A549 (cell line): ENCODE measurements at regions not wholly inside any gene's neighbourhood (a gene's known extent, or its start where the extent isn't known, plus 50 kb on each side); places are given as distances from the start of the nearest gene placed in this dataset.

Experiments used
- ATAC-seq, 2 experiments: fragments of 200-7000 bp in 1 of 2; fragments of >200 bp in 1 of 2; cut with Nextera tagmentation in 1 of 2; cut with Tn5 transposase in 1 of 2; 3 replicates each; pipeline versions ENCODE4 v1.8.0 to v1.9.1; 2018 to 2020; ENCODE audit warnings: mild to moderate bottlenecking in 1 of 2, moderate library complexity in 1 of 2
- CTCF ChIA-PET: fragments of 300-600 bp; sonication (Branson Sonifier 250); formaldehyde crosslinking; extraction: SDS; loops from one replicate; lab custom pipeline; 2021; ENCODE audit warnings: antibody characterized with exemption, inconsistent platforms; lab: Yijun Ruan, JAX
- POLR2A ChIA-PET: fragments of 350-600 bp; formaldehyde crosslinking; extraction: SDS; loops from one replicate; lab custom pipeline; 2021; ENCODE audit warnings: antibody characterized with exemption, inconsistent platforms; lab: Yijun Ruan, JAX
- DNase-seq, 2 experiments: peaks; one replicate each; pipeline versions ENCODE4 v3.0.0 to v3.0.0-alpha.2; 2011 to 2016; ENCODE audit warnings: low read depth in 1 of 2, low spot score in 1 of 2
- FAIRE-seq: peaks from 2 replicates; lab custom pipeline; 2011; peaks lifted over from hg19 to GRCh38; lab: Jason Lieb, UNC
- H3K27ac ChIP-seq, 2 experiments: fragments of >200 bp; sonication (Bioruptor Twin); formaldehyde crosslinking; 3 replicates each; pipeline ENCODE4 v1.5.1; 2016 to 2017
- H3K4me1 ChIP-seq: fragments of >200 bp; sonication (Bioruptor Twin); formaldehyde crosslinking; 3 replicates; pipeline ENCODE4 v1.6.1; 2016
- H3K4me2 ChIP-seq: fragments of >200 bp; sonication (Bioruptor Twin); formaldehyde crosslinking; 3 replicates; pipeline ENCODE4 v1.6.1; 2016
- H3K4me3 ChIP-seq: fragments of >200 bp; sonication (Bioruptor Twin); formaldehyde crosslinking; 3 replicates; pipeline ENCODE4 v1.5.1; 2016
- H3K9me3 ChIP-seq: fragments of >200 bp; sonication (Bioruptor Twin); formaldehyde crosslinking; 3 replicates; pipeline ENCODE4 v1.6.1; 2016
- CBX8 ChIP-seq: fragments of 200-600 bp; sonication (generic); IDR thresholded peaks from 2 replicates; pipeline ENCODE4 v1.6.1; 2016
- CEBPB ChIP-seq, 2 experiments: fragments of >200 bp in 1 of 2; sonication (Bioruptor Twin) in 1 of 2; formaldehyde crosslinking in 1 of 2; IDR thresholded peaks; 2 replicates each; pipeline ENCODE4 v1.6.1; 2012 to 2016
- CHD2 ChIP-seq: fragments of 150-350 bp; IDR thresholded peaks from 2 replicates; pipeline ENCODE4 v1.6.1; 2014; ENCODE audit warnings: low read length; ENCODE audit not compliant: partially characterized antibody
- EHF ChIP-seq: fragments of 250-450 bp; sonication (Bioruptor Pico); IDR thresholded peaks from 2 replicates; pipeline ENCODE4 v1.5.0; 2020; ENCODE audit warnings: mild to moderate bottlenecking
- ESRRA ChIP-seq: fragments of 150-350 bp; IDR thresholded peaks from 2 replicates; pipeline ENCODE4 v1.6.1; 2014; ENCODE audit warnings: mild to moderate bottlenecking, low read length, borderline replicate concordance
- FOSB ChIP-seq: fragments of 250-450 bp; sonication (Bioruptor Pico); IDR thresholded peaks from 2 replicates; pipeline ENCODE4 v1.5.0; 2020; ENCODE audit warnings: mild to moderate bottlenecking, moderate library complexity
- HOXA7 ChIP-seq: fragments of 250-450 bp; sonication (Bioruptor Pico); IDR thresholded peaks from 2 replicates; pipeline ENCODE4 v1.5.0; 2020; ENCODE audit warnings: mild to moderate bottlenecking, moderate library complexity
- HOXB13 ChIP-seq: fragments of 250-450 bp; sonication (Bioruptor Pico); IDR thresholded peaks from 2 replicates; pipeline ENCODE4 v1.5.0; 2020; ENCODE audit warnings: low read depth, mild to moderate bottlenecking, moderate library complexity
- JUN ChIP-seq, 2 experiments: fragments of >200 bp; sonication (Bioruptor Twin); formaldehyde crosslinking; IDR thresholded peaks; 2 replicates in 1 of 2; 3 replicates in 1 of 2; pipeline ENCODE4 v1.6.1; 2016 to 2017
- KDM1A ChIP-seq: fragments of 200-600 bp; sonication (generic); IDR thresholded peaks from 2 replicates; pipeline ENCODE4 v1.6.1; 2016; ENCODE audit warnings: low read depth, mild to moderate bottlenecking
- KDM5A ChIP-seq: fragments of 200-600 bp; sonication (generic); IDR thresholded peaks from 2 replicates; pipeline ENCODE4 v1.6.1; 2016; ENCODE audit warnings: antibody characterized with exemption, mild to moderate bottlenecking
- MAFK ChIP-seq: fragments of 450-650 bp; IDR thresholded peaks from 2 replicates; pipeline ENCODE4 v1.6.1; 2014; ENCODE audit not compliant: partially characterized antibody
- NFE2L2 ChIP-seq: fragments of 150-350 bp; conservative IDR thresholded peaks from 2 replicates; pipeline ENCODE4 v1.6.1; 2014; ENCODE audit warnings: low read length
- NR3C1 ChIP-seq: fragments of >200 bp; sonication (Bioruptor Twin); formaldehyde crosslinking; IDR thresholded peaks from 3 replicates; pipeline ENCODE4 v1.6.1; 2017
- PHF8 ChIP-seq: fragments of 200-600 bp; sonication (generic); IDR thresholded peaks from 2 replicates; pipeline ENCODE4 v1.6.1; 2016; ENCODE audit warnings: low read depth, mild to moderate bottlenecking, antibody characterized with exemption, moderate library complexity, borderline replicate concordance
- POLR2A ChIP-seq: IDR thresholded peaks from 2 replicates; pipeline ENCODE4 v1.6.1; 2012; ENCODE audit warnings: mild to moderate bottlenecking, low read length
- POLR2AphosphoS2 ChIP-seq: conservative IDR thresholded peaks from 2 replicates; pipeline ENCODE4 v1.6.1; 2012; ENCODE audit warnings: low read length, improper control_type of control experiment, inconsistent platforms
- RARB ChIP-seq: fragments of 250-450 bp; sonication (Bioruptor Pico); IDR thresholded peaks from 2 replicates; pipeline ENCODE4 v1.8.0; 2021; ENCODE audit warnings: mild to moderate bottlenecking, moderate library complexity
- RFX5 ChIP-seq: fragments of 450-650 bp; IDR thresholded peaks from 2 replicates; pipeline ENCODE4 v1.7.1; 2014; ENCODE audit warnings: antibody characterized with exemption, mild to moderate bottlenecking, moderate library complexity
- RNF2 ChIP-seq: fragments of 200-600 bp; sonication (generic); IDR thresholded peaks from 2 replicates; pipeline ENCODE4 v1.6.1; 2016; ENCODE audit warnings: low read depth, mild to moderate bottlenecking, antibody characterized with exemption, moderate library complexity, borderline replicate concordance
- SREBF2 ChIP-seq: fragments of 450-650 bp; IDR thresholded peaks from 2 replicates; pipeline ENCODE4 v1.6.1; 2014; ENCODE audit warnings: mild to moderate bottlenecking, moderate library complexity
- ZC3H11A ChIP-seq: fragments of 450-650 bp; IDR thresholded peaks from 2 replicates; pipeline ENCODE4 v1.6.1; 2014; ENCODE audit warnings: antibody characterized with exemption, mild to moderate bottlenecking
- ZFP36 ChIP-seq: fragments of 450-650 bp; IDR thresholded peaks from 2 replicates; pipeline ENCODE4 v1.6.1; 2014; ENCODE audit warnings: borderline replicate concordance; ENCODE audit not compliant: partially characterized antibody
- WGBS: methylation state at CpG from one replicate; pipeline ENCODE4 v1.1.6; 2017; ENCODE audit errors: missing lambda C conversion rate; 5-methylcytosine and 5-hydroxymethylcytosine counted together
- TF ChIP-seq, protein P1 (sequence below): fragments of >200 bp; sonication (Bioruptor Twin); formaldehyde crosslinking; IDR thresholded peaks from 3 replicates; pipeline ENCODE4 v1.6.1; 2016
- TF ChIP-seq, protein P2 (sequence below): fragments of >200 bp; sonication (Bioruptor Twin); formaldehyde crosslinking; IDR thresholded peaks from 2 replicates; pipeline ENCODE4 v1.6.1; 2016
- TF ChIP-seq, protein P3 (sequence below): fragments of >200 bp; sonication (Bioruptor Twin); formaldehyde crosslinking; IDR thresholded peaks from 3 replicates; pipeline ENCODE4 v1.5.1; 2016
- TF ChIP-seq, protein P4 (sequence below): fragments of 250-450 bp; sonication (Bioruptor Pico); IDR thresholded peaks from 2 replicates; pipeline ENCODE4 v1.5.0; 2021; ENCODE audit warnings: mild to moderate bottlenecking, moderate library complexity, borderline replicate concordance
- TF ChIP-seq, protein P5 (sequence below): IDR thresholded peaks from 2 replicates; pipeline ENCODE4 v1.6.1; 2012; ENCODE audit warnings: low read depth, borderline replicate concordance
- TF ChIP-seq, protein P6 (sequence below): fragments of 250-450 bp; sonication (Bioruptor Pico); IDR thresholded peaks from 2 replicates; pipeline ENCODE4 v1.5.0; 2020; ENCODE audit warnings: low read depth, mild to moderate bottlenecking, moderate library complexity

DNA sequence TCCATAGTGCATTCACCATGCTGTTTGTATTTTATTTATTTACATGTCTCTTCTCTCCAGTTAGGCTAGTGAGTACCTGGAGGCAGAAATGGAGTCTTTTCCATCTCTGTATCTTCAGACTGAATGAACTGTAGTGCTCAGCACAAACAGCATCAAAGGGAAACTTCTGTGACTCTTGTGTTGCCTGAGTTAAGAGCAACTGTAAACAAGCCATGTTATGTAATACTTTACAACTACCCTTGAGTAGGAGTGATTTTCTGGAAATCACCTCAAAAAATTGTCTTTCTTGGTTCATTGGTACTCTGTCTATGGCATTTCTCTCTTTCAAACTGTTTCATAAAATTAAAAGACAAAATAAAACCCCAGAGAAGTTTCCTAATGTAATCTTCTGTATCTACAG lies 258.3 kb downstream of the CGGBP1 start (continued):
- TF ChIP-seq HOXB13 (CRISPR knock-in tag) (no peak), JUN (IDR thresholded peaks at IDR 0.05) (no peak), ESRRA (no peak), RFX5 (no peak)
- TF ChIP-seq, all 56 proteins: peak for 0

DNA sequence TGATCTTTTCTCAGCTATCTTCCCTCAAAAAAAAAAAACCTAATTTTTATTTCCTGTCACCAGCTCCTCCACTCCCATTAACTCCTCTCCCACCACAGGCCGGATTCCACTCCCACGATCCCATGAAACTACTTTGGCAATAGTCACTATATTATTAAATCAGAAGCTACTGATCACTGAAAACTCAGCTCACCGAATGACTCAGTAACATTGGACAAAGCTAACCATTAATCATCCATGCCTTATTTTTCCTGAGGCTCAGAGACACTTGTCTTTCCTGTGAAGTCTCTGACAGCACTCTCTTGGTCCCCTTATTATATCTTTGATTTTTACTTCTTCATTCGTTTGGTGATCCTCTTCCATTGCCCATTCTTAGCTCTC lies 260.2 kb downstream of the CGGBP1 start:
- CTCF ChIA-PET: interaction anchor here (1.1 kb wide), 1 partner anchor 12 kb away, joined by 3 read pairs; no protein-coding TSS in a partner anchor
- WGBS: 44% methylated on average over 4 of the region's 4 CpGs
- ATAC-seq: no peak

DNA sequence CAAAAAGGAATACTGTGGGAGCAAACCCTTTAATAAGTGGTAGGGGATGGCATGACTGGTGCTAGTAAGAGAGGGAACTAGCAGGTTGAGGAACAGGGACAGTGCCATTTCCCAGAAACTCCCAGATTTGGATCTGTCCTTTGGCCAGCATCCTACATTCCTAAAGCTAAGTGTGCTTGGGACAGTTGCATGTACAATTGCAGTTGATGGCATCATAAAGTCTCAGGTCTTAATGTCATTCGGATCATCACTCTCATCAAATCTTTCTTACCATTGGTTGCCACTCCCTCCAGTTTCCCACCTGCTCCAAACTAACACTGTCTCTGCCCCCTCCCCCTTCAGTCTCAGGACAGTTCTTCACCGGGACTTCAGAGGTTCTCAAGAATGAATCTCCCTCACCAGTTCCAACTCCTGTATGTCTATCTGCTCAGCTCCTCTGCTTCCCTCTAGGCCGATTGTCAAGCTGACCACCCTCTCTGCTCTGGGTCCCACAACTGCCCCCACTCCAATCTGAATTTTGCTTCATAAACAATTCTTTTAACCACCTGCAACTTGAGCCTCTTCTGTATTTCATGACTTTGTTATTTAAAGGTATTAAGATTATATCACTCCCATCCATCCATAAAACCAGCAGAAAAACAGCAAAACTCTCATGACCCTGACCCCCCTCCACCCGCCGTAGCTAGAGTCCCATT lies 260.8 kb downstream of the CGGBP1 start:
- POLR2A ChIA-PET: no interaction called here
- DNase-seq (no peak), FAIRE-seq (no peak), ATAC-seq (no peak)
- no peak for TF ChIP-seq RARB (CRISPR knock-in tag)
- TF ChIP-seq, protein P1, sequence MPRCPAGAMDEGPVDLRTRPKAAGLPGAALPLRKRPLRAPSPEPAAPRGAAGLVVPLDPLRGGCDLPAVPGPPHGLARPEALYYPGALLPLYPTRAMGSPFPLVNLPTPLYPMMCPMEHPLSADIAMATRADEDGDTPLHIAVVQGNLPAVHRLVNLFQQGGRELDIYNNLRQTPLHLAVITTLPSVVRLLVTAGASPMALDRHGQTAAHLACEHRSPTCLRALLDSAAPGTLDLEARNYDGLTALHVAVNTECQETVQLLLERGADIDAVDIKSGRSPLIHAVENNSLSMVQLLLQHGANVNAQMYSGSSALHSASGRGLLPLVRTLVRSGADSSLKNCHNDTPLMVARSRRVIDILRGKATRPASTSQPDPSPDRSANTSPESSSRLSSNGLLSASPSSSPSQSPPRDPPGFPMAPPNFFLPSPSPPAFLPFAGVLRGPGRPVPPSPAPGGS: no peak
- TF ChIP-seq KDM5A: no peak
- TF ChIP-seq, protein P2, sequence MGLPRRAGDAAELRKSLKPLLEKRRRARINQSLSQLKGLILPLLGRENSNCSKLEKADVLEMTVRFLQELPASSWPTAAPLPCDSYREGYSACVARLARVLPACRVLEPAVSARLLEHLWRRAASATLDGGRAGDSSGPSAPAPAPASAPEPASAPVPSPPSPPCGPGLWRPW: no peak
- TF ChIP-seq KDM1A: no peak
- no peak for TF ChIP-seq RNF2
- TF ChIP-seq MAFK: no peak
- no peak for TF ChIP-seq ZC3H11A
- TF ChIP-seq, protein P3, sequence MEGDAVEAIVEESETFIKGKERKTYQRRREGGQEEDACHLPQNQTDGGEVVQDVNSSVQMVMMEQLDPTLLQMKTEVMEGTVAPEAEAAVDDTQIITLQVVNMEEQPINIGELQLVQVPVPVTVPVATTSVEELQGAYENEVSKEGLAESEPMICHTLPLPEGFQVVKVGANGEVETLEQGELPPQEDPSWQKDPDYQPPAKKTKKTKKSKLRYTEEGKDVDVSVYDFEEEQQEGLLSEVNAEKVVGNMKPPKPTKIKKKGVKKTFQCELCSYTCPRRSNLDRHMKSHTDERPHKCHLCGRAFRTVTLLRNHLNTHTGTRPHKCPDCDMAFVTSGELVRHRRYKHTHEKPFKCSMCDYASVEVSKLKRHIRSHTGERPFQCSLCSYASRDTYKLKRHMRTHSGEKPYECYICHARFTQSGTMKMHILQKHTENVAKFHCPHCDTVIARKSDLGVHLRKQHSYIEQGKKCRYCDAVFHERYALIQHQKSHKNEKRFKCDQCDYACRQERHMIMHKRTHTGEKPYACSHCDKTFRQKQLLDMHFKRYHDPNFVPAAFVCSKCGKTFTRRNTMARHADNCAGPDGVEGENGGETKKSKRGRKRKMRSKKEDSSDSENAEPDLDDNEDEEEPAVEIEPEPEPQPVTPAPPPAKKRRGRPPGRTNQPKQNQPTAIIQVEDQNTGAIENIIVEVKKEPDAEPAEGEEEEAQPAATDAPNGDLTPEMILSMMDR: no peak
- TF ChIP-seq, protein P4, sequence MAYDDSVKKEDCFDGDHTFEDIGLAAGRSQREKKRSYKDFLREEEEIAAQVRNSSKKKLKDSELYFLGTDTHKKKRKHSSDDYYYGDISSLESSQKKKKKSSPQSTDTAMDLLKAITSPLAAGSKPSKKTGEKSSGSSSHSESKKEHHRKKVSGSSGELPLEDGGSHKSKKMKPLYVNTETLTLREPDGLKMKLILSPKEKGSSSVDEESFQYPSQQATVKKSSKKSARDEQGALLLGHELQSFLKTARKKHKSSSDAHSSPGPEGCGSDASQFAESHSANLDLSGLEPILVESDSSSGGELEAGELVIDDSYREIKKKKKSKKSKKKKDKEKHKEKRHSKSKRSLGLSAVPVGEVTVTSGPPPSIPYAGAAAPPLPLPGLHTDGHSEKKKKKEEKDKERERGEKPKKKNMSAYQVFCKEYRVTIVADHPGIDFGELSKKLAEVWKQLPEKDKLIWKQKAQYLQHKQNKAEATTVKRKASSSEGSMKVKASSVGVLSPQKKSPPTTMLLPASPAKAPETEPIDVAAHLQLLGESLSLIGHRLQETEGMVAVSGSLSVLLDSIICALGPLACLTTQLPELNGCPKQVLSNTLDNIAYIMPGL (CRISPR knock-in tag): no peak
- TF ChIP-seq POLR2AphosphoS2: no peak
- TF ChIP-seq POLR2A: no peak
- TF ChIP-seq, protein P5, sequence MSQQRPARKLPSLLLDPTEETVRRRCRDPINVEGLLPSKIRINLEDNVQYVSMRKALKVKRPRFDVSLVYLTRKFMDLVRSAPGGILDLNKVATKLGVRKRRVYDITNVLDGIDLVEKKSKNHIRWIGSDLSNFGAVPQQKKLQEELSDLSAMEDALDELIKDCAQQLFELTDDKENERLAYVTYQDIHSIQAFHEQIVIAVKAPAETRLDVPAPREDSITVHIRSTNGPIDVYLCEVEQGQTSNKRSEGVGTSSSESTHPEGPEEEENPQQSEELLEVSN: no peak
- no peak for TF ChIP-seq ZFP36
- WGBS: 75% methylated on average over 5 of the region's 5 CpGs
- Histone ChIP-seq H3K9me3 (no peaks in the 10 kb centered on the region), H3K4me1 (peaks cover 15% of the 10 kb centered on the region; the same call in 1 of the 3 replicates), H3K4me2 (peak overlapping the region; percentile 24; the same call in 1 of the 3 replicates), H3K27ac (no peak overlapping the region), H3K4me3 (no peak overlapping the region)
- CTCF ChIA-PET: interaction anchor here (1.0 to 1.1 kb wide), 3 partner anchors 11 to 538 kb away, joined by 3 read pairs; no protein-coding TSS in a partner anchor

More for the DNA sequence above, 260.2 kb downstream of the CGGBP1 start:
- TF ChIP-seq NFE2L2 (no peak), RFX5 (no peak), HOXA7 (CRISPR knock-in tag) (no peak), FOSB (no peak), SREBF2 (no peak), EHF (CRISPR knock-in tag) (no peak), CEBPB (IDR thresholded peaks at IDR 0.05) (no peak), NR3C1 (no peak), CHD2 (no peak), HOXB13 (CRISPR knock-in tag) (no peak), PHF8 (no peak), CBX8 (no peak)
- TF ChIP-seq, protein P5: no peak
- TF ChIP-seq, protein P2: no peak
- TF ChIP-seq, protein P6, sequence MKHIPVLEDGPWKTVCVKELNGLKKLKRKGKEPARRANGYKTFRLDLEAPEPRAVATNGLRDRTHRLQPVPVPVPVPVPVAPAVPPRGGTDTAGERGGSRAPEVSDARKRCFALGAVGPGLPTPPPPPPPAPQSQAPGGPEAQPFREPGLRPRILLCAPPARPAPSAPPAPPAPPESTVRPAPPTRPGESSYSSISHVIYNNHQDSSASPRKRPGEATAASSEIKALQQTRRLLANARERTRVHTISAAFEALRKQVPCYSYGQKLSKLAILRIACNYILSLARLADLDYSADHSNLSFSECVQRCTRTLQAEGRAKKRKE (CRISPR knock-in tag): no peak
- H3K9me3 ChIP-seq: no peaks in the 10 kb centered on the region
- peak; percentile 77 for FAIRE-seq
- H3K4me2 ChIP-seq: peak overlapping the region; percentile 24; the same call in 1 of the 3 replicates
- DNase-seq: no peak
- peaks cover 15% of the 10 kb centered on the region; the same call in 1 of the 3 replicates for H3K4me1 ChIP-seq
- POLR2A ChIA-PET: no interaction called here
- no peak overlapping the region for H3K4me3 ChIP-seq
- H3K27ac ChIP-seq: no peak overlapping the region
